ENCODE measurements at regions not wholly inside any gene's neighbourhood (a gene's known extent, or its start where the extent isn't known, plus 50 kb on each side); places are given as distances from the start of the nearest gene placed in this dataset.
"Not testable (repeated sequence)": the region's sequence is repeated elsewhere in the genome, so short reads cannot be mapped to it uniquely, and the experiment has no call there.

- Histone ChIP-seq H3K4me3 (ENCODE audit: low read length) (no peak overlapping the region), H4K20me1 (ENCODE audit: insufficient read depth, low read length) (no peaks in the 10 kb centered on the region), H3K9me3 (replicated peaks; ENCODE audit: insufficient read depth, low read length) (no peaks in the 10 kb centered on the region), H3F3A (ENCODE audit: insufficient read depth, low read length) (no peaks in the 10 kb centered on the region), H3K27ac (ENCODE audit: low read length) (no peak overlapping the region), H3K36me3 (replicated peaks; ENCODE audit: insufficient read depth, low read length) (no peaks in the 10 kb centered on the region), H2AFZ (ENCODE audit: low read length) (no peak overlapping the region), H3K4me2 (ENCODE audit: low read depth, low read length) (no peak overlapping the region), H3K79me2 (ENCODE audit: low read length) (no peaks in the 10 kb centered on the region), H3K27me3 (replicated peaks; ENCODE audit: insufficient read depth, low read length) (no peaks in the 10 kb centered on the region), H3K9me2 (replicated peaks; ENCODE audit: insufficient read depth, low read length) (no peaks in the 10 kb centered on the region), H3K9ac (ENCODE audit: low read length) (no peak overlapping the region), H3K4me1 (ENCODE audit: low read length) (no peaks in the 10 kb centered on the region)
- TF ChIP-seq EZH2 (optimal IDR thresholded peaks at IDR 0.05; ENCODE audit: low read depth, low read length): no peak
- TF ChIP-seq EZH2phosphoT487 (IDR thresholded peaks at IDR 0.05; ENCODE audit: low read length): no peak
- TF ChIP-seq, protein P1, sequence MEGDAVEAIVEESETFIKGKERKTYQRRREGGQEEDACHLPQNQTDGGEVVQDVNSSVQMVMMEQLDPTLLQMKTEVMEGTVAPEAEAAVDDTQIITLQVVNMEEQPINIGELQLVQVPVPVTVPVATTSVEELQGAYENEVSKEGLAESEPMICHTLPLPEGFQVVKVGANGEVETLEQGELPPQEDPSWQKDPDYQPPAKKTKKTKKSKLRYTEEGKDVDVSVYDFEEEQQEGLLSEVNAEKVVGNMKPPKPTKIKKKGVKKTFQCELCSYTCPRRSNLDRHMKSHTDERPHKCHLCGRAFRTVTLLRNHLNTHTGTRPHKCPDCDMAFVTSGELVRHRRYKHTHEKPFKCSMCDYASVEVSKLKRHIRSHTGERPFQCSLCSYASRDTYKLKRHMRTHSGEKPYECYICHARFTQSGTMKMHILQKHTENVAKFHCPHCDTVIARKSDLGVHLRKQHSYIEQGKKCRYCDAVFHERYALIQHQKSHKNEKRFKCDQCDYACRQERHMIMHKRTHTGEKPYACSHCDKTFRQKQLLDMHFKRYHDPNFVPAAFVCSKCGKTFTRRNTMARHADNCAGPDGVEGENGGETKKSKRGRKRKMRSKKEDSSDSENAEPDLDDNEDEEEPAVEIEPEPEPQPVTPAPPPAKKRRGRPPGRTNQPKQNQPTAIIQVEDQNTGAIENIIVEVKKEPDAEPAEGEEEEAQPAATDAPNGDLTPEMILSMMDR (IDR thresholded peaks at IDR 0.05; ENCODE audit: low read length): no peak
- DNase-seq: no peak
Observed at GRCh38 chrX:10992110-10992509, 119.0 kb upstream of the HCCS start.

DNA sequence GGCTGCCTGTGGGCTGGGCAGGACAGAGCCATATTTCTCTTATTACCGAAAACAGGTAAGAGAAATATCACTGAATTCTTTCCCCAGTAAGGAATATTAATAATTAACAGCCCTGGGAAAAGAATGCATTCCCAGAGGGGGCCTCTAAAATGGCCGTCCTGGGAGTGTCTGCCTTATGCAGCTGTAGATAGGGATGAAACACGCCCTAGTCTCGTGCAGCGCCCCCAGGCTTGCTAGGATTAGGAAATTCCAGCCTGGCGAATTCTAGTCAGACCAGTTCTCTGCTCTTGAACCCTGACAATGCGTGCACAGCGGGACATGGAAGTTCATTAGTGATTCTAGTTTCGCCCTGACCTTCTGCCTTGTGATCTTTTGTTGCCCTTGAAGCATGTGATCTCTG is 104.1 kb upstream of the HCCS start:
- not testable (repeated sequence) for H3K9ac ChIP-seq (ENCODE audit: low read length); H3K27ac ChIP-seq (ENCODE audit: low read length); H3K4me3 ChIP-seq (ENCODE audit: low read length); H2AFZ ChIP-seq (ENCODE audit: low read length); H3K79me2 ChIP-seq (ENCODE audit: low read length); H3K9me2 ChIP-seq (replicated peaks; ENCODE audit: insufficient read depth, low read length); H3K9me3 ChIP-seq (replicated peaks; ENCODE audit: insufficient read depth, low read length); H3K4me2 ChIP-seq (ENCODE audit: low read depth, low read length); H4K20me1 ChIP-seq (ENCODE audit: insufficient read depth, low read length); DNase-seq; H3K4me1 ChIP-seq (ENCODE audit: low read length); H3F3A ChIP-seq (ENCODE audit: insufficient read depth, low read length); H3K27me3 ChIP-seq (replicated peaks; ENCODE audit: insufficient read depth, low read length); H3K36me3 ChIP-seq (replicated peaks; ENCODE audit: insufficient read depth, low read length)

DNA sequence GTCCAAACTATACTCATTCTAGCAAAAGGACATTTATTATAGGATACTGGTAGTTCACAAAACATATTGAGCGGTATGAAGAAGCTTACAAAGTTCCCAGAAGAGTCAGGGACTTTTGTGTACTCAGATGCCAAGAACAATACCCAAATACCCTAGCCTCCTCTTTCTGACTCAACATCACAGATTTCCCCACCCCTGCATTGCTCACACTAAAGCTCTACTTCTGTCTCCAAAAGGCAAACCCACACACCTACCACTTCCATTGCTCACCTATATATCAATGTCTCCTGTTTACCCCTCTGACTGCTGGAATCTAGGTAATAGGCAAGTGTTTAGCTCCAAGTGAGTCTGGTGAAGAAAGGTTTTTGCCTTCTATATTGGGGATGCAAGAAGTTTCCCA is 100.7 kb upstream of the HCCS start:
- H3K27ac ChIP-seq (ENCODE audit: low read length): no peak overlapping the region
- H3K4me3 ChIP-seq (ENCODE audit: low read length): no peak overlapping the region
- no peaks in the 10 kb centered on the region for H3K36me3 ChIP-seq (replicated peaks; ENCODE audit: insufficient read depth, low read length)
- H3K4me1 ChIP-seq (ENCODE audit: low read length): no peaks in the 10 kb centered on the region
- no peak overlapping the region for H3K4me2 ChIP-seq (ENCODE audit: low read depth, low read length)
- H3K9me3 ChIP-seq (replicated peaks; ENCODE audit: insufficient read depth, low read length): no peaks in the 10 kb centered on the region
- H2AFZ ChIP-seq (ENCODE audit: low read length): no peak overlapping the region
- H4K20me1 ChIP-seq (ENCODE audit: insufficient read depth, low read length): no peaks in the 10 kb centered on the region
- no peaks in the 10 kb centered on the region for H3F3A ChIP-seq (ENCODE audit: insufficient read depth, low read length)
- no peaks in the 10 kb centered on the region for H3K27me3 ChIP-seq (replicated peaks; ENCODE audit: insufficient read depth, low read length)
- no peaks in the 10 kb centered on the region for H3K9me2 ChIP-seq (replicated peaks; ENCODE audit: insufficient read depth, low read length)
- DNase-seq: no peak
- H3K9ac ChIP-seq (ENCODE audit: low read length): no peak overlapping the region
- no peaks in the 10 kb centered on the region for H3K79me2 ChIP-seq (ENCODE audit: low read length)
- TF ChIP-seq EZH2 (optimal IDR thresholded peaks at IDR 0.05; ENCODE audit: low read depth, low read length): no peak
- TF ChIP-seq, protein P1 (IDR thresholded peaks at IDR 0.05; ENCODE audit: low read length): no peak

- Histone ChIP-seq H3K9ac (ENCODE audit: low read length) (no peak overlapping the region), H3K9me2 (replicated peaks; ENCODE audit: insufficient read depth, low read length) (no peaks in the 10 kb centered on the region), H3K36me3 (replicated peaks; ENCODE audit: insufficient read depth, low read length) (no peaks in the 10 kb centered on the region), H3K4me3 (ENCODE audit: low read length) (no peak overlapping the region), H2AFZ (ENCODE audit: low read length) (no peak overlapping the region), H3K4me1 (ENCODE audit: low read length) (no peaks in the 10 kb centered on the region), H3F3A (ENCODE audit: insufficient read depth, low read length) (no peaks in the 10 kb centered on the region), H4K20me1 (ENCODE audit: insufficient read depth, low read length) (no peaks in the 10 kb centered on the region), H3K4me2 (ENCODE audit: low read depth, low read length) (no peak overlapping the region), H3K9me3 (replicated peaks; ENCODE audit: insufficient read depth, low read length) (no peaks in the 10 kb centered on the region), H3K27me3 (replicated peaks; ENCODE audit: insufficient read depth, low read length) (no peaks in the 10 kb centered on the region), H3K27ac (ENCODE audit: low read length) (no peak overlapping the region), H3K79me2 (ENCODE audit: low read length) (no peaks in the 10 kb centered on the region)
- no peak for DNase-seq
- TF ChIP-seq, protein P1 (IDR thresholded peaks at IDR 0.05; ENCODE audit: low read length): no peak
- TF ChIP-seq EZH2 (optimal IDR thresholded peaks at IDR 0.05; ENCODE audit: low read depth, low read length) (no peak), EZH2phosphoT487 (IDR thresholded peaks at IDR 0.05; ENCODE audit: low read length) (no peak)
Observed at GRCh38 chrX:11016728-11017127, 94.4 kb upstream of the HCCS start.

DNA sequence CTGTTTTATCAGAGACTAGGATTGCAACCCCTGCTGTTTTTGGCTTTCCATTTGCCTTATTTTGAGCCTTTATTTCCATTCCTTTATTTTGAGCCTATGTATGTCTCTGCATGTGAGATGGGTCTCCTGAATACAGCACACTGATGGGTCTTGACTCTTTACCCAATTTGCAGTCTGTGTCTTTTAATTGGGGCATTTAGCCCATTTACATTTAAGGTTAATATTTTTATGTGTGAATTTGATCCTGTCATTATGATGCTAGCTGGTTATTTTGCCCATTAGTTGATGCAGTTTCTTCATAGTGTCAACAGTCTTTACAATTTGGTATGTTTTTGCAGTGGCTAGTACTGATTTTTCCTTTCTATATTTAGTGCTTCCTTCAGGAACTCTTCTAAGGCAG is 88.5 kb upstream of the HCCS start:
- not testable (repeated sequence) for H3K9me2 ChIP-seq (replicated peaks; ENCODE audit: insufficient read depth, low read length); H3K79me2 ChIP-seq (ENCODE audit: low read length); H3K36me3 ChIP-seq (replicated peaks; ENCODE audit: insufficient read depth, low read length); H3K4me3 ChIP-seq (ENCODE audit: low read length); H3K27ac ChIP-seq (ENCODE audit: low read length); H3K9ac ChIP-seq (ENCODE audit: low read length); H3K4me1 ChIP-seq (ENCODE audit: low read length); DNase-seq; H3K9me3 ChIP-seq (replicated peaks; ENCODE audit: insufficient read depth, low read length); H3K4me2 ChIP-seq (ENCODE audit: low read depth, low read length); H3K27me3 ChIP-seq (replicated peaks; ENCODE audit: insufficient read depth, low read length); H3F3A ChIP-seq (ENCODE audit: insufficient read depth, low read length); H4K20me1 ChIP-seq (ENCODE audit: insufficient read depth, low read length); H2AFZ ChIP-seq (ENCODE audit: low read length)
